ENCODE measurements at regions not wholly inside any gene's neighbourhood (a gene's known extent, or its start where the extent isn't known, plus 50 kb on each side); places are given as distances from the start of the nearest gene placed in this dataset.

- DNase-seq (ENCODE audit: low read depth), result no peak
Measured at GRCh38 chr10:58970160-58970915, 206.1 kb upstream of the PHYHIPL start.

- DNase-seq (ENCODE audit: low read depth), result no peak
Measured at GRCh38 chr10:58971211-58971610, 205.2 kb upstream of the PHYHIPL start.

- no peak for DNase-seq (ENCODE audit: low read depth)
Measured at GRCh38 chr10:58971796-58972491, 204.5 kb upstream of the PHYHIPL start.

- no peak for DNase-seq (ENCODE audit: low read depth)
Measured at GRCh38 chr10:58972576-58973234, 203.7 kb upstream of the PHYHIPL start.

GRCh38 chr10:58973235-58973595 lies 203.2 kb upstream of the PHYHIPL start:
- no peak for DNase-seq (ENCODE audit: low read depth)

GRCh38 chr10:58976254-58976653 lies 200.2 kb upstream of the PHYHIPL start:
- no peak for DNase-seq (ENCODE audit: low read depth)

- DNase-seq (ENCODE audit: low read depth), result no peak
Measured at GRCh38 chr10:58979711-58980110, 196.7 kb upstream of the PHYHIPL start.

GRCh38 chr10:58980826-58981415 lies 195.5 kb upstream of the PHYHIPL start:
- DNase-seq (ENCODE audit: low read depth), result no peak

- DNase-seq (ENCODE audit: low read depth), result no peak
Measured at GRCh38 chr10:58981846-58982245, 194.6 kb upstream of the PHYHIPL start.

GRCh38 chr10:58982470-58983239 lies 193.8 kb upstream of the PHYHIPL start:
- DNase-seq (ENCODE audit: low read depth), result no peak

- no peak for DNase-seq (ENCODE audit: low read depth)
Measured at GRCh38 chr10:58985216-58985615, 191.2 kb upstream of the PHYHIPL start.

GRCh38 chr10:58989486-58990039 lies 186.9 kb upstream of the PHYHIPL start:
- DNase-seq (ENCODE audit: low read depth), result no peak

- no peak for DNase-seq (ENCODE audit: low read depth)
Measured at GRCh38 chr10:58990693-58991092, 185.8 kb upstream of the PHYHIPL start.

- no peak for DNase-seq (ENCODE audit: low read depth)
Measured at GRCh38 chr10:58991856-58992255, 184.6 kb upstream of the PHYHIPL start.

GRCh38 chr10:58992830-58993460 lies 183.5 kb upstream of the PHYHIPL start:
- DNase-seq (ENCODE audit: low read depth), result no peak

GRCh38 chr10:58993480-58994221 lies 182.8 kb upstream of the PHYHIPL start:
- DNase-seq (ENCODE audit: low read depth), result no peak

- DNase-seq (ENCODE audit: low read depth), result no peak
Measured at GRCh38 chr10:58994226-58995057, 182.0 kb upstream of the PHYHIPL start.

- DNase-seq (ENCODE audit: low read depth), result no peak
Measured at GRCh38 chr10:58995058-58995596, 181.3 kb upstream of the PHYHIPL start.

GRCh38 chr10:58996063-58996462 lies 180.4 kb upstream of the PHYHIPL start:
- DNase-seq (ENCODE audit: low read depth), result no peak
